HCEC 1CT (cell line): ENCODE measurements at regions not wholly inside any gene's neighbourhood (a gene's known extent, or its start where the extent isn't known, plus 50 kb on each side); places are given as distances from the start of the nearest gene placed in this dataset.

Source experiments
- DNase-seq: peaks from one replicate; pipeline ENCODE4 v3.0.0-alpha.2; 2017

GRCh38 chr2:136209561-136210454 lies 91.9 kb upstream of the CXCR4 start:
- DNase-seq: no peak

GRCh38 chr2:136208682-136209420 lies 90.9 kb upstream of the CXCR4 start:
- DNase-seq: no peak

- no peak for DNase-seq
These were observed 89.7 kb upstream of the CXCR4 start for GRCh38 chr2:136207665-136208064.

GRCh38 chr2:136207030-136207623 lies 89.2 kb upstream of the CXCR4 start:
- no peak for DNase-seq

- DNase-seq: no peak
These were observed 88.7 kb upstream of the CXCR4 start for GRCh38 chr2:136206613-136207012.

GRCh38 chr2:136205615-136206014 lies 87.7 kb upstream of the CXCR4 start:
- DNase-seq: no peak

- no peak for DNase-seq
These were observed 87.0 kb upstream of the CXCR4 start for GRCh38 chr2:136204971-136205370.

GRCh38 chr2:136195226-136195625 lies 77.3 kb upstream of the CXCR4 start:
- DNase-seq: no peak

- no peak for DNase-seq
These were observed 73.1 kb upstream of the CXCR4 start for GRCh38 chr2:136191041-136191440.

GRCh38 chr2:136189221-136189782 lies 71.4 kb upstream of the CXCR4 start:
- no peak for DNase-seq

GRCh38 chr2:136188086-136188485 lies 70.1 kb upstream of the CXCR4 start:
- no peak for DNase-seq

GRCh38 chr2:136185981-136186776 lies 68.2 kb upstream of the CXCR4 start:
- no peak for DNase-seq

GRCh38 chr2:136183097-136183496 lies 65.1 kb upstream of the CXCR4 start:
- no peak for DNase-seq

GRCh38 chr2:136182315-136182714 lies 64.4 kb upstream of the CXCR4 start:
- DNase-seq: no peak

GRCh38 chr2:136179602-136179975 lies 61.6 kb upstream of the CXCR4 start:
- DNase-seq: no peak

- DNase-seq: no peak
These were observed 61.1 kb upstream of the CXCR4 start for GRCh38 chr2:136178941-136179601.

- DNase-seq: no peak
These were observed 57.9 kb upstream of the CXCR4 start for GRCh38 chr2:136175868-136176267.

- DNase-seq: no peak
These were observed 57.5 kb upstream of the CXCR4 start for GRCh38 chr2:136175466-136175865.

GRCh38 chr2:136173126-136173525 lies 55.2 kb upstream of the CXCR4 start:
- DNase-seq: no peak

GRCh38 chr2:136171223-136171622 lies 53.3 kb upstream of the CXCR4 start:
- no peak for DNase-seq

- no peak for DNase-seq
These were observed 50.8 kb upstream of the CXCR4 start for GRCh38 chr2:136168720-136169119.
